NCI-H1105 treated with DMSO at 0.1 percent for 48 hours (cell line): ENCODE measurements at regions not wholly inside any gene's neighbourhood (a gene's known extent, or its start where the extent isn't known, plus 50 kb on each side); places are given as distances from the start of the nearest gene placed in this dataset.
"Not testable (repeated sequence)": the region's sequence is repeated elsewhere in the genome, so short reads cannot be mapped to it uniquely, and the experiment has no call there.

Experiments used
- DNase-seq: peaks from one replicate; lab custom pipeline; 2025; lab: John Stamatoyannopoulos, UW

- no peak for DNase-seq
Observed at GRCh38 chr20:22070610-22071058, 365.2 kb downstream of the PAX1 start.

GRCh38 chr20:22063753-22064152 lies 358.3 kb downstream of the PAX1 start:
- no peak for DNase-seq

- no peak for DNase-seq
Observed at GRCh38 chr20:22062874-22063273, 357.4 kb downstream of the PAX1 start.

GRCh38 chr20:22060610-22061009 lies 355.1 kb downstream of the PAX1 start:
- no peak for DNase-seq

GRCh38 chr20:22058746-22059145 lies 353.3 kb downstream of the PAX1 start:
- no peak for DNase-seq

- DNase-seq = no peak
Observed at GRCh38 chr20:22055981-22056380, 350.5 kb downstream of the PAX1 start.

- no peak for DNase-seq
Observed at GRCh38 chr20:22052025-22052650, 346.7 kb downstream of the PAX1 start.

GRCh38 chr20:22045956-22046507 lies 340.6 kb downstream of the PAX1 start:
- not testable (repeated sequence) for DNase-seq

GRCh38 chr20:22027423-22027822 lies 322.0 kb downstream of the PAX1 start:
- DNase-seq = no peak

GRCh38 chr20:22020201-22020600 lies 314.7 kb downstream of the PAX1 start:
- no peak for DNase-seq

GRCh38 chr20:22008456-22008855 lies 303.0 kb downstream of the PAX1 start:
- no peak for DNase-seq

GRCh38 chr20:22006306-22006705 lies 300.8 kb downstream of the PAX1 start:
- no peak for DNase-seq

GRCh38 chr20:22005535-22005934 lies 300.1 kb downstream of the PAX1 start:
- no peak for DNase-seq

GRCh38 chr20:22004946-22005345 lies 299.5 kb downstream of the PAX1 start:
- DNase-seq = no peak

GRCh38 chr20:22003680-22004079 lies 298.2 kb downstream of the PAX1 start:
- DNase-seq = no peak

GRCh38 chr20:22001886-22002285 lies 296.4 kb downstream of the PAX1 start:
- DNase-seq = no peak

GRCh38 chr20:21995461-21995860 lies 290.0 kb downstream of the PAX1 start:
- DNase-seq = no peak

GRCh38 chr20:21994203-21994602 lies 288.7 kb downstream of the PAX1 start:
- no peak for DNase-seq

- DNase-seq = no peak
Observed at GRCh38 chr20:21982559-21982958, 277.1 kb downstream of the PAX1 start.

GRCh38 chr20:21981597-21982344 lies 276.3 kb downstream of the PAX1 start:
- DNase-seq = no peak

- DNase-seq = no peak
Observed at GRCh38 chr20:21981179-21981578, 275.7 kb downstream of the PAX1 start.

GRCh38 chr20:21971436-21971835 lies 266.0 kb downstream of the PAX1 start:
- no peak for DNase-seq

- no peak for DNase-seq
Observed at GRCh38 chr20:21968486-21968885, 263.0 kb downstream of the PAX1 start.
